ENCODE measurements at regions not wholly inside any gene's neighbourhood (a gene's known extent, or its start where the extent isn't known, plus 50 kb on each side); places are given as distances from the start of the nearest gene placed in this dataset.

GRCh38 chr11:27816197-27816596, 115.9 kb upstream of the BDNF start:
- TF ChIP-seq CTCF (IDR thresholded peaks at IDR 0.05; ENCODE audit: borderline replicate concordance, insufficient read depth, low read depth, low read length): no peak

GRCh38 chr11:27812341-27812740, 112.1 kb upstream of the BDNF start:
- no peak for TF ChIP-seq CTCF (IDR thresholded peaks at IDR 0.05; ENCODE audit: borderline replicate concordance, insufficient read depth, low read depth, low read length)
- no peak overlapping the region for H3K4me3 ChIP-seq (ENCODE audit: low read depth, low read length)

More at GRCh38 chr11:27816197-27816596, 115.9 kb upstream of the BDNF start:
- no peak overlapping the region for H3K4me3 ChIP-seq (ENCODE audit: low read depth, low read length)

- no peak overlapping the region for H3K4me3 ChIP-seq (ENCODE audit: low read depth, low read length)
- no peak for TF ChIP-seq CTCF (IDR thresholded peaks at IDR 0.05; ENCODE audit: borderline replicate concordance, insufficient read depth, low read depth, low read length)
Observed at GRCh38 chr11:27807596-27807995, 107.3 kb upstream of the BDNF start.

GRCh38 chr11:27806122-27806521, 105.9 kb upstream of the BDNF start:
- TF ChIP-seq CTCF (IDR thresholded peaks at IDR 0.05; ENCODE audit: borderline replicate concordance, insufficient read depth, low read depth, low read length): no peak
- no peak overlapping the region for H3K4me3 ChIP-seq (ENCODE audit: low read depth, low read length)

- H3K4me3 ChIP-seq (ENCODE audit: low read depth, low read length): no peak overlapping the region
- TF ChIP-seq CTCF (IDR thresholded peaks at IDR 0.05; ENCODE audit: borderline replicate concordance, insufficient read depth, low read depth, low read length): no peak
Observed at GRCh38 chr11:27795955-27796861, 96.0 kb upstream of the BDNF start.

GRCh38 chr11:27786864-27787263, 86.6 kb upstream of the BDNF start:
- no peak for TF ChIP-seq CTCF (IDR thresholded peaks at IDR 0.05; ENCODE audit: borderline replicate concordance, insufficient read depth, low read depth, low read length)
- H3K4me3 ChIP-seq (ENCODE audit: low read depth, low read length): no peak overlapping the region

- no peak for TF ChIP-seq CTCF (IDR thresholded peaks at IDR 0.05; ENCODE audit: borderline replicate concordance, insufficient read depth, low read depth, low read length)
- no peak overlapping the region for H3K4me3 ChIP-seq (ENCODE audit: low read depth, low read length)
Observed at GRCh38 chr11:27786331-27786730, 86.1 kb upstream of the BDNF start.

All from GM12875 (cell line).